ENCODE measurements at regions not wholly inside any gene's neighbourhood (a gene's known extent, or its start where the extent isn't known, plus 50 kb on each side); places are given as distances from the start of the nearest gene placed in this dataset.

GRCh38 chr7:130908345-130909160, 174.5 kb upstream of the KLF14 start:
- no peak for DNase-seq (ENCODE audit: low spot score in 2 of 2)
- H3K27me3 ChIP-seq: no peaks in the 10 kb centered on the region
- H3K9me3 ChIP-seq: no peaks in the 10 kb centered on the region
- no peak for TF ChIP-seq POLR2AphosphoS5 (IDR thresholded peaks at IDR 0.05)
- TF ChIP-seq POLR2A (IDR thresholded peaks at IDR 0.05): no peak
- H3K27ac ChIP-seq: peak overlapping the region in 1 of 2 donors; percentile 93
- H3K4me1 ChIP-seq: peaks cover 6 to 29% of the 10 kb centered on the region in 2 donors
- no peaks in the 10 kb centered on the region for H3K36me3 ChIP-seq
- H3K4me3 ChIP-seq: peak overlapping the region in 1 of 3 donors; percentile 68
- intact Hi-C loops (cut with DNase I; ENCODE audit: low total_unique reads): no loop called here

- TF ChIP-seq CTCF (IDR thresholded peaks at IDR 0.05): no peak
- no peak for TF ChIP-seq POLR2AphosphoS5 (IDR thresholded peaks at IDR 0.05)
- H3K4me1 ChIP-seq: peaks cover 6 to 26% of the 10 kb centered on the region in 2 donors
- peak overlapping the region; percentile 67 to 93 for H3K27ac ChIP-seq
- no peaks in the 10 kb centered on the region for H3K36me3 ChIP-seq
- H3K27me3 ChIP-seq: no peaks in the 10 kb centered on the region
- no peaks in the 10 kb centered on the region for H3K9me3 ChIP-seq
- no peak for DNase-seq (ENCODE audit: low spot score in 2 of 2)
- intact Hi-C loops (cut with DNase I; ENCODE audit: low total_unique reads): no loop called here
- H3K4me3 ChIP-seq: peak overlapping the region in 1 of 3 donors; percentile 68
Measured at GRCh38 chr7:130909161-130909836, 175.3 kb upstream of the KLF14 start.

GRCh38 chr7:130909881-130910672, 176.1 kb upstream of the KLF14 start:
- TF ChIP-seq POLR2A (IDR thresholded peaks at IDR 0.05) (no peak), CTCF (IDR thresholded peaks at IDR 0.05) (no peak), POLR2AphosphoS5 (IDR thresholded peaks at IDR 0.05) (no peak)
- intact Hi-C loops (cut with DNase I; ENCODE audit: low total_unique reads): no loop called here
- Histone ChIP-seq H3K27ac (peak overlapping the region; percentile 67 to 93), H3K4me3 (peak overlapping the region in 2 of 3 donors; percentile 43 to 68), H3K36me3 (no peaks in the 10 kb centered on the region), H3K27me3 (no peaks in the 10 kb centered on the region), H3K9me3 (no peaks in the 10 kb centered on the region), H3K4me1 (peaks cover 0 to 31% of the 10 kb centered on the region in 2 donors)
- no peak for DNase-seq (ENCODE audit: low spot score in 2 of 2)

GRCh38 chr7:130910949-130911944, 177.2 kb upstream of the KLF14 start:
- Histone ChIP-seq H3K4me1 (peaks cover 0 to 42% of the 10 kb centered on the region in 2 donors), H3K27me3 (no peaks in the 10 kb centered on the region)
- TF ChIP-seq CTCF (IDR thresholded peaks at IDR 0.05): no peak
- no peak for TF ChIP-seq POLR2A (IDR thresholded peaks at IDR 0.05)
- TF ChIP-seq POLR2AphosphoS5 (IDR thresholded peaks at IDR 0.05): no peak

More at GRCh38 chr7:130910949-130911944, 177.2 kb upstream of the KLF14 start:
- no peaks in the 10 kb centered on the region for H3K36me3 ChIP-seq
- DNase-seq (ENCODE audit: low spot score in 2 of 2): no peak
- H3K4me3 ChIP-seq: peak overlapping the region; percentile 37 to 68 (median 43)
- peak overlapping the region; percentile 93 to 95 for H3K27ac ChIP-seq
- intact Hi-C loops (cut with DNase I; ENCODE audit: low total_unique reads): no loop called here
- no peaks in the 10 kb centered on the region for H3K9me3 ChIP-seq
